AG04450 (cell line): ENCODE measurements at regions not wholly inside any gene's neighbourhood (a gene's known extent, or its start where the extent isn't known, plus 50 kb on each side); places are given as distances from the start of the nearest gene placed in this dataset.

ENCODE experiments used
- CTCF ChIA-PET: fragments of 300-600, 350-600 bp; formaldehyde crosslinking; extraction: SDS; loops from one replicate; lab custom pipeline; 2022; ENCODE audit warnings: antibody characterized with exemption, inconsistent platforms; lab: Charles Lee
- POLR2A ChIA-PET: fragments of 350-600 bp; formaldehyde crosslinking; extraction: SDS; loops from one replicate; lab custom pipeline; 2021; ENCODE audit warnings: antibody characterized with exemption, inconsistent platforms; lab: Yijun Ruan, JAX
- DNase-seq: peaks from one replicate; pipeline ENCODE4 v3.0.0-alpha.2; 2011; ENCODE audit warnings: low read depth, low spot score
- H3K27ac ChIP-seq: one replicate; pipeline ENCODE4 v1.5.1; 2012; ENCODE audit warnings: low read depth, low read length, control low read depth
- H3K27me3 ChIP-seq: one replicate; pipeline ENCODE4 v1.6.0; 2012; ENCODE audit warnings: low read length; ENCODE audit not compliant: control insufficient read depth, insufficient read depth
- H3K4me3 ChIP-seq: 2 replicates; pipeline ENCODE4 v1.5.1; 2011; ENCODE audit warnings: mild to moderate bottlenecking, low read depth, low read length, control low read depth
- H3K9me3 ChIP-seq: 2 replicates; pipeline ENCODE4 v1.5.1; 2012; ENCODE audit warnings: low read length; ENCODE audit not compliant: control insufficient read depth, insufficient read depth
- CTCF ChIP-seq: IDR thresholded peaks from 2 replicates; pipeline ENCODE4 v1.5.1; 2011; ENCODE audit warnings: low read depth, low read length, control low read depth, inconsistent platforms

- Histone ChIP-seq H3K27me3 (no peaks in the 10 kb centered on the region), H3K27ac (no peak overlapping the region), H3K9me3 (peaks cover 48% of the 10 kb centered on the region), H3K4me3 (no peak overlapping the region)
- no peak for TF ChIP-seq CTCF
- no peak for DNase-seq
- ChIA-PET CTCF (no interaction called here), POLR2A (no interaction called here)
Observed at GRCh38 chr2:2950403-2950952, 427.1 kb downstream of the EIPR1 start.

- H3K9me3 ChIP-seq = peaks cover 62% of the 10 kb centered on the region
- no peak for DNase-seq
- H3K27ac ChIP-seq = no peak overlapping the region
- POLR2A ChIA-PET = no interaction called here
- CTCF ChIA-PET = no interaction called here
- no peak for TF ChIP-seq CTCF
- no peak overlapping the region for H3K4me3 ChIP-seq
- no peaks in the 10 kb centered on the region for H3K27me3 ChIP-seq
Observed at GRCh38 chr2:2947406-2947805, 430.2 kb downstream of the EIPR1 start.

- DNase-seq = no peak
Observed at GRCh38 chr2:2942906-2943305, 434.7 kb downstream of the EIPR1 start.

GRCh38 chr2:2942225-2942624, 435.4 kb downstream of the EIPR1 start:
- ChIA-PET CTCF (no interaction called here), POLR2A (no interaction called here)
- H3K27ac ChIP-seq = no peak overlapping the region

More at GRCh38 chr2:2942906-2943305, 434.7 kb downstream of the EIPR1 start:
- Histone ChIP-seq H3K4me3 (no peak overlapping the region), H3K27me3 (no peaks in the 10 kb centered on the region), H3K27ac (no peak overlapping the region), H3K9me3 (peaks cover 67% of the 10 kb centered on the region)
- CTCF ChIA-PET = no interaction called here
- no peak for TF ChIP-seq CTCF
- POLR2A ChIA-PET = no interaction called here

GRCh38 chr2:2941205-2941604, 436.4 kb downstream of the EIPR1 start:
- Histone ChIP-seq H3K9me3 (peaks cover 75% of the 10 kb centered on the region), H3K27me3 (no peaks in the 10 kb centered on the region), H3K27ac (no peak overlapping the region), H3K4me3 (no peak overlapping the region)
- no peak for DNase-seq
- ChIA-PET CTCF (no interaction called here), POLR2A (no interaction called here)
- TF ChIP-seq CTCF = no peak

More at GRCh38 chr2:2942225-2942624, 435.4 kb downstream of the EIPR1 start:
- TF ChIP-seq CTCF = no peak
- no peak for DNase-seq
- H3K27me3 ChIP-seq = no peaks in the 10 kb centered on the region
- peaks cover 74% of the 10 kb centered on the region for H3K9me3 ChIP-seq
- no peak overlapping the region for H3K4me3 ChIP-seq
